ENCODE measurements at regions not wholly inside any gene's neighbourhood (a gene's known extent, or its start where the extent isn't known, plus 50 kb on each side); places are given as distances from the start of the nearest gene placed in this dataset.

DNA sequence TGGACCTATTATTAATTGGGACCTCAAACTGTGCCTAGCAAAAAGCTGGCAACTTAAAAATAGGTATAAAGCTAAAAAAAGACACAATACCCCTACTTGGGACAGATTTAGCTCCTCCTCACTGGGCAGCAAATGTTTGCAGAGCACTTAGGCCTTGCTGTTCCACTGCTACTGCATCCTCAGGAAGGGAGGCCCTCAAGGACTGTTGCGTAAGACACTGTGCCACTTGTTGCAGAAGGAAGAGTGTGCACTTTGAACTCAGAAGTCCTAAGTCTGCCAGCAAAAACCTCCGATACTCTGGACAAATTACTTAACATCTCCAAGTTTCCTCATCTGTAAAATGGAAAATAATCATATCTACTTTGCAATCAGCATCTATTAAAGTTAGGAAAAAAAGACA lies 322.9 kb downstream of the BARHL2 start:
- H3K27ac ChIP-seq (replicated peaks): no peak overlapping the region
- DNase-seq (ENCODE audit: low read depth in 1 of 2, low spot score in 1 of 2): peak; percentile 38 to 44
- no peaks in the 10 kb centered on the region for H3K27me3 ChIP-seq (ENCODE audit: insufficient read depth, poor library complexity, severe bottlenecking)
- no peak overlapping the region for H3K4me3 ChIP-seq (replicated peaks; ENCODE audit: insufficient read depth, low read length)
- no peak for TF ChIP-seq POLR2AphosphoS5 (IDR thresholded peaks at IDR 0.05; ENCODE audit: low read depth)
- TF ChIP-seq GABPA (IDR thresholded peaks at IDR 0.05; ENCODE audit: low read depth): no peak
- TF ChIP-seq SPI1 (IDR thresholded peaks at IDR 0.05; ENCODE audit: borderline replicate concordance, low read depth): no peak
- TF ChIP-seq, protein P1, sequence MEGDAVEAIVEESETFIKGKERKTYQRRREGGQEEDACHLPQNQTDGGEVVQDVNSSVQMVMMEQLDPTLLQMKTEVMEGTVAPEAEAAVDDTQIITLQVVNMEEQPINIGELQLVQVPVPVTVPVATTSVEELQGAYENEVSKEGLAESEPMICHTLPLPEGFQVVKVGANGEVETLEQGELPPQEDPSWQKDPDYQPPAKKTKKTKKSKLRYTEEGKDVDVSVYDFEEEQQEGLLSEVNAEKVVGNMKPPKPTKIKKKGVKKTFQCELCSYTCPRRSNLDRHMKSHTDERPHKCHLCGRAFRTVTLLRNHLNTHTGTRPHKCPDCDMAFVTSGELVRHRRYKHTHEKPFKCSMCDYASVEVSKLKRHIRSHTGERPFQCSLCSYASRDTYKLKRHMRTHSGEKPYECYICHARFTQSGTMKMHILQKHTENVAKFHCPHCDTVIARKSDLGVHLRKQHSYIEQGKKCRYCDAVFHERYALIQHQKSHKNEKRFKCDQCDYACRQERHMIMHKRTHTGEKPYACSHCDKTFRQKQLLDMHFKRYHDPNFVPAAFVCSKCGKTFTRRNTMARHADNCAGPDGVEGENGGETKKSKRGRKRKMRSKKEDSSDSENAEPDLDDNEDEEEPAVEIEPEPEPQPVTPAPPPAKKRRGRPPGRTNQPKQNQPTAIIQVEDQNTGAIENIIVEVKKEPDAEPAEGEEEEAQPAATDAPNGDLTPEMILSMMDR (IDR thresholded peaks at IDR 0.05; ENCODE audit: insufficient read depth, low read length): no peak
- TF ChIP-seq, protein P2, sequence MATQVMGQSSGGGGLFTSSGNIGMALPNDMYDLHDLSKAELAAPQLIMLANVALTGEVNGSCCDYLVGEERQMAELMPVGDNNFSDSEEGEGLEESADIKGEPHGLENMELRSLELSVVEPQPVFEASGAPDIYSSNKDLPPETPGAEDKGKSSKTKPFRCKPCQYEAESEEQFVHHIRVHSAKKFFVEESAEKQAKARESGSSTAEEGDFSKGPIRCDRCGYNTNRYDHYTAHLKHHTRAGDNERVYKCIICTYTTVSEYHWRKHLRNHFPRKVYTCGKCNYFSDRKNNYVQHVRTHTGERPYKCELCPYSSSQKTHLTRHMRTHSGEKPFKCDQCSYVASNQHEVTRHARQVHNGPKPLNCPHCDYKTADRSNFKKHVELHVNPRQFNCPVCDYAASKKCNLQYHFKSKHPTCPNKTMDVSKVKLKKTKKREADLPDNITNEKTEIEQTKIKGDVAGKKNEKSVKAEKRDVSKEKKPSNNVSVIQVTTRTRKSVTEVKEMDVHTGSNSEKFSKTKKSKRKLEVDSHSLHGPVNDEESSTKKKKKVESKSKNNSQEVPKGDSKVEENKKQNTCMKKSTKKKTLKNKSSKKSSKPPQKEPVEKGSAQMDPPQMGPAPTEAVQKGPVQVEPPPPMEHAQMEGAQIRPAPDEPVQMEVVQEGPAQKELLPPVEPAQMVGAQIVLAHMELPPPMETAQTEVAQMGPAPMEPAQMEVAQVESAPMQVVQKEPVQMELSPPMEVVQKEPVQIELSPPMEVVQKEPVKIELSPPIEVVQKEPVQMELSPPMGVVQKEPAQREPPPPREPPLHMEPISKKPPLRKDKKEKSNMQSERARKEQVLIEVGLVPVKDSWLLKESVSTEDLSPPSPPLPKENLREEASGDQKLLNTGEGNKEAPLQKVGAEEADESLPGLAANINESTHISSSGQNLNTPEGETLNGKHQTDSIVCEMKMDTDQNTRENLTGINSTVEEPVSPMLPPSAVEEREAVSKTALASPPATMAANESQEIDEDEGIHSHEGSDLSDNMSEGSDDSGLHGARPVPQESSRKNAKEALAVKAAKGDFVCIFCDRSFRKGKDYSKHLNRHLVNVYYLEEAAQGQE (IDR thresholded peaks at IDR 0.05; ENCODE audit: insufficient replicate concordance, low read depth): no peak

DNA sequence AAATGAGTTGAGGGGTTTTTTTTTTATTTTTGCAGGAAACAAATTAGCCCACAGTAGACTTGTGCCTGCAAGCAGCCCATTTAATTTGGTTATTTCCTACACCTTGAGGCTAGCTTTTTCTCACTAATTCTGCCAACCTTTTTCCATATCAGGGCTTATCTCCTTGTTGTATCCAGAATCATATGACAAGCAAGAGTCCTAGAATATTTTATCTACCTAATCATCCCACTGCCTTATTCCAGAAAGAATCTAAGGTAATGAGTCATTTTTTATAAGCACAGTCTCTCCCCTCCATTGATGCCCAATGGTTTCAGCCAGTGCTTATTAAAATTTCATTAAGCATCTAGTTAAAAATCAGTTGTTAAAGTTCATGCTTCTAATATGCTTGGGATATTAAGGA lies 324.1 kb downstream of the BARHL2 start:
- TF ChIP-seq, protein P1 (IDR thresholded peaks at IDR 0.05; ENCODE audit: insufficient read depth, low read length): no peak
- TF ChIP-seq GABPA (IDR thresholded peaks at IDR 0.05; ENCODE audit: low read depth) (no peak), SPI1 (IDR thresholded peaks at IDR 0.05; ENCODE audit: borderline replicate concordance, low read depth) (no peak), POLR2AphosphoS5 (IDR thresholded peaks at IDR 0.05; ENCODE audit: low read depth) (no peak)
- TF ChIP-seq, protein P2 (IDR thresholded peaks at IDR 0.05; ENCODE audit: insufficient replicate concordance, low read depth): no peak
- Histone ChIP-seq H3K27me3 (ENCODE audit: insufficient read depth, poor library complexity, severe bottlenecking) (no peaks in the 10 kb centered on the region), H3K27ac (replicated peaks) (no peak overlapping the region), H3K4me3 (replicated peaks; ENCODE audit: insufficient read depth, low read length) (no peak overlapping the region)
- DNase-seq (ENCODE audit: low read depth in 1 of 2, low spot score in 1 of 2): no peak

DNA sequence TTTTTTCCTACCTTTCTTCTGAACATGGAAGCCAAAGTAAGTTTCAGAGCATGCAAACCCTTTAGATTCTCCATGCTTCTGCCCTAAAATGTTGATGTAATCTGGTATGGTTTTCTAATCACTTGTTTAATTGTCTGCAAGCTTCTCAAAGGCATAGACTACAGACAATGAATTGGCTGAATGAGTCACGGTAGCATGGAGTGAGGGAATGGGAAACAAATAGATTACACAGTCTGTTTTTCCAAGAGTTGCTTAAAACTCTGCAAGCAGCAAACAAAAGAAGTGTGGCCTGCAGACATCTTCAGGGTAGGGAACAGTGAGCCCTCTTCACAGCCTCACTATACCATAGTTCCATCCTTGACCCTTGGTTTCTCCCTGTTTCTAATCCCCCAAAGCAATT lies 326.0 kb downstream of the BARHL2 start:
- DNase-seq (ENCODE audit: low read depth in 1 of 2, low spot score in 1 of 2): no peak
- no peak for TF ChIP-seq SPI1 (IDR thresholded peaks at IDR 0.05; ENCODE audit: borderline replicate concordance, low read depth)
- no peak for TF ChIP-seq GABPA (IDR thresholded peaks at IDR 0.05; ENCODE audit: low read depth)
- TF ChIP-seq POLR2AphosphoS5 (IDR thresholded peaks at IDR 0.05; ENCODE audit: low read depth): no peak
- TF ChIP-seq, protein P2 (IDR thresholded peaks at IDR 0.05; ENCODE audit: insufficient replicate concordance, low read depth): no peak
- TF ChIP-seq, protein P1 (IDR thresholded peaks at IDR 0.05; ENCODE audit: insufficient read depth, low read length): no peak
- no peaks in the 10 kb centered on the region for H3K27me3 ChIP-seq (ENCODE audit: insufficient read depth, poor library complexity, severe bottlenecking)
- H3K4me3 ChIP-seq (replicated peaks; ENCODE audit: insufficient read depth, low read length): no peak overlapping the region
- no peak overlapping the region for H3K27ac ChIP-seq (replicated peaks)

Measured in HL-60 (cell line).